RPMI7951 (cell line): ENCODE measurements at regions not wholly inside any gene's neighbourhood (a gene's known extent, or its start where the extent isn't known, plus 50 kb on each side); places are given as distances from the start of the nearest gene placed in this dataset.

Source experiments
- DNase-seq: peaks from one replicate; pipeline ENCODE4 v3.0.0-alpha.2; 2012; ENCODE audit warnings: low read depth

DNA sequence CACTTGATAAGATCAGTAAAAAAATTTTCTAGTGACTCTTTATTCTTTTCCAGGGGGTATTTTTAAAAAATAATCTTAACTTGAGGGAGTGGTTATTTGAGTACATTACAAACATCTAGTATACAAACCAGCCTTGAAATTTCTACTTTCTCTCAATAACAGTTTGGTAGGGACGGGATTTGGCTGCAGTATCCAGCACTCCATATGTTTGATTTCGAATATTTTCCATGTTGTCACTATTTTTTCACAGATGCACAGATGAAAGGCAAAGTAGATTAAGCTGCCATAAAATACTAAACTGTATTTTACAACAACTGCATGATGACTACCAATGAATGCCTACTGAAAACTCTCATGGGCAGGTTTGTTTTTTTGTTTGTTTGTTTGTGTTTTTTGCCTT, 225.0 kb downstream of the COX7B2 start:
- no peak for DNase-seq

DNA sequence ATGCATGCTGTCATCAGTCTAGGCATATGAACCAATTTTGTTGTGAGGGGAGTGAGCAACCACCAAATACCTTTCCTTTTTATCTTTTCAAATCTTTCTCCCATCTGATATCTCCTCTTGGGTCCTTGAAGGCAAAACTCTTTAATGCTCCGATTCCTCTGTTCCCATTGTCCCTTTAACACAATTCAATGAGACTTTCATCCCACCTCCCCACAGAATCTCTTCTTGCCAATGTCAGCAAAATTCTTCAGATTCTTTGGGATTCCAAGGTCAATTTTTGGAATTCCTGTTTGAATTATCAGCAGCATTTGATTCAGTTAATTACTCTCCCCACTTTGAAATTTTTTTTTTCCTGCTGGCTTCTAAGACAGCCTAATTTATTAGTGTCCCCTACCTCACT, 232.7 kb downstream of the COX7B2 start:
- DNase-seq: no peak

DNA sequence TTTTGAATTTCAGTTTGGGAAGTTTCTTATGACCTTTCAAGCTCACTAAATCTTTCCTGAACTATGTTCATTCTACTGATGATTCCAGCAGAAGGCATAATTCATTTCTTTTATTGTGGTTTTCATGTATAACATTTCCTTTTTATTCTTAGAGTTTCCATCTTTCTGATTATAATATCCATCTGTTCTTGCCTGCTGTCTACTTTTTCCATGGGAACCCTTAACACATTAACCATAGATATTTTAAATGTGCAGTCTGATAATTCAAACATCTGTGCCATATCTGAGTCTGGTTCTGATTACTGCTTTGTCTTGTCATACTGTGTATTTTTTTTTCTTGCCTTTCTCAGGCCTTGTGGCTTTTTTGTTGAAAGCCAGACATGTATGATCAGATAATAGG, 234.7 kb downstream of the COX7B2 start:
- DNase-seq: no peak

DNA sequence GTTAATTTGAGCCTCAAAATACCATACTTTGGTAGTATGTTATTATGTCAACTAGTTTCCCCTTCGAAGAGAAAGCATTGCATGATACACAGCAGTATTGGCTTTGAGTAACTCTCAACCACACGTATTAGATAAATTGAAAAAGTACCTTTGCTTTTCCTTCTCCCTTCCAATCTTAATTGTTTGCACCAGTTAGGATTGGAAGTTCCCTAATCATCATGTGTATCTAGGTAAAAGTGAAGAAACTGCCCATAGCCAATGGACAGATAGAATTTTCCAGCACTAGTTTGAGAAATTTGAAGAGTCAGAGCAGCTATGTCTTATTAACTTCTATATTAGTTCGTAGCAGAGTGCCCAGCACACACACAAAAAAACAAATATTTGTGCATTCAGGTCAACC, 241.3 kb downstream of the COX7B2 start:
- DNase-seq: no peak

DNA sequence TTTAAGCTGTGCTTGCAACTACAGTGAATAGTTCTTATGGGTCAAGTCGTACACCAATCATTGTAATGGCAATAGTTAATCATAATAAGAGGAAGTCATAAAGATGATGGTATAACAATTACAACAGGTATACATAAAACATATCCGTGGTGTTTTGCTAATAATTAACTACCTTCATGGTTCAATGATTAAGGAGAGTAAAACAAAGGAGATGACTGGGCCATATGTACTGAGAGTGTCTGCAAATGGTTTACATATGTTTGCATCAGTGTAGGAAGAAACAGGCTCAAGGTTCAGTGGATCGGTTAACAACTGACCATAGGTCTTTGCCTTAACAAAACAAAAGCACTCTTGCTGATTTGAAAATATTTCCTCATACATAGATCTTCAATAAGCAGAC, 253.0 kb downstream of the COX7B2 start:
- no peak for DNase-seq

DNA sequence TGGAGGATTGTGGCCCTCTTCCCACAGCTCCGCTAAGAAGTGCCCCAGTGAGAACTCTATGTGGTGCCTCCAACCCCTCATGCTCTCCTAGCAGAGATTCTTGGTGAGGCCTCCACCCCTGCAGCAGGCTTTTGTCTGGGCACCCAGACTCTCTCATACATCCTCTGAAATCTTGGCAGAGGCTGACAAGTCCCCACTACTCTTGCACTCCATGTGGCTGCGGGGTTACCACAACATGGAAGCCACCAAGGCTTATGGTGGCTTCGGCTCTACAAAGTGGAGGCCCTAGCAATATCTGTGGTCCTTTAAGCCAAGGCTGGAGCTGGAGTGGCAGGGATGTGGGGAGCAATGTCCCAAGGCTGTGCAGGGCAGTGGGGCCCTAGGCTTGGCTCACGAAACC, 255.2 kb downstream of the COX7B2 start:
- no peak for DNase-seq

DNA sequence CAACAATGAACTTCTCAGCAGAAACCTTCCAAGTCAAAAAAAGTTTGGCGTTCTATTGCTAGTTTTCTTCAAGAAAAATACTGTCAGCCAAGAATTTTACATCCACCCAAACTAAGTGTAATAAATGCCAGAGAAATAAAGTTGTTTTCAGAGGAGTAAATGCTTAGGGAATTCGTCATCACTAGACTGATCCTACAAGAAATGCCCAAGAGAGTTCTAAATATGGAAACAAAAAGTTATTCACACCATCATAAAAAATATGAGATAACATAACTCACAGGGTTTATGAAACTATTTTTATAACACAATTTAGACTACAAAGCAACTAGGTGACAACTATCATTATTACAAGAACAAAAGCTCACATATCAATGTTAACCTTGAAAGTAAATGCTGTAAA, 259.5 kb upstream of the GABRA2 start:
- no peak for DNase-seq

DNA sequence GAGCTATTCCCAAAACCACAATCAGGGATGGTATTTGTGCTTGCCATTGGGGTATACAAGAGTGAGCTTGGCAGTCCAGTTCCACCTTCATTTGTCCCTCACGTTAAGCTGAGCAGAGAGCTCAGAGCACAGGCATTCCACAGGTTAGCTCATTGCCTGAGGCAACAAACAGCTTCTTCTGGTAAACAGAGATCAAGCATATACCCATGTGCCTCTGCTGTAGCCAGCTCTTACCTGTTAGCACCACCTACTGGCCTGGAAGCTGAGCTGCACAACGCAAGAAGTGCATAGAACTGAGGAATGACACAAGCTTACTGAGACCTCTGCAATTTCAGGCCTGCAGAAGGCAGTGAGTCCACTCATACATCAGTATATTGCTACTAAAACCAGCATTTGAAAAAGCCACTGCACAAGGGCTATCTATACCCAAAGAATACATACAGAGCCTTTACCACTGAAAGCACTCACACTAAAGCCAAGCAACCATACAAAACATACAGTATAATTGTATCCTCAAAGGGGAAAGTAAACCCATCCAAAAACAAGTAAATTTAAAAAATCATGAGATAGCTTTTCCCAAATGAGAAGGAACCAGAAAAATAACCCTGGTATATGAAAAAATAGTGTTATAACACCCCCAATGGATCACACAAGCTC, 258.3 kb upstream of the GABRA2 start:
- DNase-seq: peak; percentile 6

DNA sequence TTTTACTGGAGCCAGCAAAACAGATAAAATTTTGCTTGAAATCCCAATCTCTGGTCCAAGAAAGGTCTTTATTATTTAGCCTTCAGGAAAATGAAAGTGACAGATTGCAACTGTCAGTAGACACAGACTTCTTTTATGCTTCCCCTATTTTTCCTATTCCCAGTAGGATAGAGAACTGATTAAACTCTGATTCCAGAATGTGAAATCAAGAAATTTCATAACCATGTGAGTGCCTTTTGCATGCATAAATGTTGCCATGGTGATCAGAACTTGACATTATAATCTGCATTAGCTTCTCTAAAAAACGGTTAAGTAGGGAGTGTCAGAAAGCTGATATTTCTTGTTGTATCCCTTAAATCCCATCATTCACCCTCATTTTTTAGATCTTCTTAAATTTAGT, 255.2 kb upstream of the GABRA2 start:
- no peak for DNase-seq
